A673 (cell line): ENCODE measurements at regions not wholly inside any gene's neighbourhood (a gene's known extent, or its start where the extent isn't known, plus 50 kb on each side); places are given as distances from the start of the nearest gene placed in this dataset.

Experiments used
- BruUV-seq: library from RNA; stranded (reverse); fragments of 400-500 nt; replicated peaks from 2 replicates; lab custom pipeline; 2021; lab: Mats Ljungman, UMichigan
- CTCF ChIA-PET: fragments of 300-600 bp; sonication (Branson Sonifier 250); formaldehyde crosslinking; loops from one replicate; lab custom pipeline; 2022; ENCODE audit warnings: antibody characterized with exemption; lab: Charles Lee
- POLR2A ChIA-PET: fragments of 300-600 bp; sonication (Branson Sonifier 250); formaldehyde crosslinking; loops from one replicate; lab custom pipeline; 2022; ENCODE audit warnings: antibody characterized with exemption; ENCODE audit not compliant: low non-redundant PET; lab: Charles Lee
- DNase-seq: peaks from one replicate; pipeline ENCODE4 v3.0.0-alpha.2; 2015; ENCODE audit warnings: low spot score
- H3K27ac ChIP-seq: fragments of 200-600 bp; sonication (generic); 2 replicates; pipeline ENCODE4 v1.5.1; 2016; ENCODE audit warnings: mixed run types, low read depth, mild to moderate bottlenecking, mixed read lengths, antibody characterized with exemption, low read length; ENCODE audit not compliant: poor library complexity, severe bottlenecking
- H3K27me3 ChIP-seq: fragments of 200-600 bp; sonication (generic); replicated peaks from 2 replicates; pipeline ENCODE4 v1.6.1; 2017; ENCODE audit warnings: mixed run types, low read depth, mild to moderate bottlenecking, mixed read lengths, antibody characterized with exemption, low read length; ENCODE audit not compliant: insufficient read depth, poor library complexity
- H3K36me3 ChIP-seq: fragments of 200-600 bp; sonication (generic); 2 replicates; pipeline ENCODE4 v1.6.1; 2016; ENCODE audit warnings: mixed run types, mild to moderate bottlenecking, mixed read lengths, antibody characterized with exemption, low read length; ENCODE audit not compliant: insufficient read depth, poor library complexity, severe bottlenecking
- H3K4me1 ChIP-seq: fragments of 200-600 bp; sonication (generic); 2 replicates; pipeline ENCODE4 v1.6.1; 2017; ENCODE audit warnings: mixed run types, mild to moderate bottlenecking, mixed read lengths, antibody characterized with exemption, low read length; ENCODE audit not compliant: insufficient read depth, poor library complexity, severe bottlenecking
- H3K4me3 ChIP-seq: fragments of 200-600 bp; sonication (generic); 2 replicates; pipeline ENCODE4 v1.5.1; 2016; ENCODE audit warnings: low read depth, mixed run types, mild to moderate bottlenecking, mixed read lengths, low read length; ENCODE audit not compliant: poor library complexity, severe bottlenecking
- H3K9me3 ChIP-seq: fragments of 200-600 bp; sonication (generic); 2 replicates; pipeline ENCODE4 v1.6.1; 2016; ENCODE audit warnings: mixed run types, low read depth, mild to moderate bottlenecking, mixed read lengths, antibody characterized with exemption, low read length; ENCODE audit not compliant: poor library complexity, severe bottlenecking
- CTCF ChIP-seq: fragments of 300-800, 200-600 bp; sonication (generic); conservative IDR thresholded peaks from 2 replicates; pipeline ENCODE4 v1.5.1; 2017; ENCODE audit warnings: low read depth, mild to moderate bottlenecking, antibody characterized with exemption, low read length, moderate library complexity, mixed read lengths
- EZH2 ChIP-seq: fragments of 200-600 bp; sonication (generic); IDR thresholded peaks from 2 replicates; pipeline ENCODE4 v1.6.1; 2017; ENCODE audit warnings: borderline replicate concordance, low read depth, mild to moderate bottlenecking, mixed read lengths, antibody characterized with exemption, low read length; ENCODE audit not compliant: poor library complexity, severe bottlenecking
- intact Hi-C: fragments of 100-400 bp; cut with micrococcal nuclease; formaldehyde crosslinking; loops from one replicate; pipeline ENCODE4 v1.10.0; 2022; ENCODE audit not compliant: unreplicated experiment

DNA sequence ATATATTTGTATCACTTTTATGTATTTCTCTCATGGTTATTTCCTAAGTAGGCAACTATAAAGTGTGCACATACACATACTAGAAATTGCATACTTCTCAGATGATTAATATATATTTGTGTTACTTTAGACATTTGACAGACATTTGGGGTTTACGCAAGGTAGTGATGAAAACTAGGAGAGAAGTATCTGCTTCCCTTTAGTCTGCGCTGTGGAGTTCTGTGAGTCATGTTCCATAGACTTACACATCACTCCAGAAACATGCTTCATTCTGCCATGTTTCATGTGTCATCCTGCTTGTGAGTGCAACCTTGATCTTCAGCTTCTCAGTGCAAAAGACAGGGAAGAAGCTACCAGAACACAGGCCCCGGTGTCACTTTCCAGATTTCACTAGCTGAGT lies 200.7 kb upstream of the BMP2 start:
- no peaks in the 10 kb centered on the region for H3K36me3 ChIP-seq
- intact Hi-C loops: no loop called here
- no peaks in the 10 kb centered on the region for H3K4me1 ChIP-seq
- ChIA-PET POLR2A (no interaction called here), CTCF (no interaction called here)
- peaks cover 6% of the 10 kb centered on the region for H3K27me3 ChIP-seq
- no peaks in the 10 kb centered on the region for H3K9me3 ChIP-seq
- no peak overlapping the region for H3K4me3 ChIP-seq
- no peak for DNase-seq
- no peak overlapping the region for H3K27ac ChIP-seq
- TF ChIP-seq EZH2 (no peak), CTCF (no peak)
- no TSS peak for BruUV-seq

DNA sequence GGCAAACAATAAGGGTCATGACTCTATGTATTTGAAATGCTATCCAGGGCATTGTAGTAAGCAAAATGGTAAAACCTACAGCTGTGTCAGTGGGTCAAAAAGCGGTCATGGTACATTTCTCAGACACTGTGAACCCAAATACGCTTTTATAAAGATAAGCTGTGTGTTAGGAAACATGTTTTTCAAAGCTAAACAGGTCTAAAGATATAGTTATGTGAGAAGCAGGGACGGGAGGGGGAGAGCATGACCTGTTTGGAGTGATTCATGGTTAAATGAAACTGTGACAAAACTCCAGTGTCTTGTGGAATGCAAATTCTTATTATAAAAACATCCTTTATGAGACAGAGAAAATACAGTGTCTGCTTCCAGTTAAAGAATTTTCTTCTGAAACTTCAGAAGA lies 205.4 kb upstream of the BMP2 start:
- ChIA-PET CTCF (no interaction called here), POLR2A (no interaction called here)
- no peak for DNase-seq
- Histone ChIP-seq H3K27ac (no peak overlapping the region), H3K4me1 (no peaks in the 10 kb centered on the region), H3K4me3 (no peak overlapping the region), H3K27me3 (peaks cover 6% of the 10 kb centered on the region), H3K9me3 (no peaks in the 10 kb centered on the region), H3K36me3 (no peaks in the 10 kb centered on the region)
- TF ChIP-seq EZH2 (no peak), CTCF (no peak)
- intact Hi-C loops: no loop called here
- BruUV-seq: no TSS peak

- no peaks in the 10 kb centered on the region for H3K9me3 ChIP-seq
- no peak overlapping the region for H3K27ac ChIP-seq
- TF ChIP-seq CTCF: no peak
- no peak for TF ChIP-seq EZH2
- no peaks in the 10 kb centered on the region for H3K36me3 ChIP-seq
- intact Hi-C loops: no loop called here
- no peak for DNase-seq
- H3K4me3 ChIP-seq: no peak overlapping the region
- no peaks in the 10 kb centered on the region for H3K4me1 ChIP-seq
- CTCF ChIA-PET: no interaction called here
- POLR2A ChIA-PET: no interaction called here
- peaks cover 6% of the 10 kb centered on the region for H3K27me3 ChIP-seq
- no TSS peak for BruUV-seq
Measured at GRCh38 chr20:6560978-6561377, 206.5 kb upstream of the BMP2 start.
